GM23338 (cell line): ENCODE measurements at regions not wholly inside any gene's neighbourhood (a gene's known extent, or its start where the extent isn't known, plus 50 kb on each side); places are given as distances from the start of the nearest gene placed in this dataset.

Source experiments
- CTCF ChIP-seq, 2 experiments: fragments of 200-600 bp in 1 of 2; sonication (generic) in 1 of 2; conservative IDR thresholded peaks; 2 replicates each; pipeline versions ENCODE4 v1.5.1 to v1.6.1; 2016 to 2017; ENCODE audit warnings: antibody characterized with exemption in 2 of 2, low read depth in 2 of 2, mild to moderate bottlenecking in 2 of 2, moderate library complexity in 1 of 2
- JUNB ChIP-seq: IDR thresholded peaks from one replicate; pipeline ENCODE4 v1.6.1; 2016; ENCODE audit warnings: antibody characterized with exemption; ENCODE audit not compliant: unreplicated experiment
- POLR2AphosphoS5 ChIP-seq: IDR thresholded peaks from 2 replicates; pipeline ENCODE4 v1.6.1; 2016; ENCODE audit warnings: antibody characterized with exemption, low read depth

GRCh38 chr12:115519359-115519758, 758.1 kb downstream of the MED13L start:
- TF ChIP-seq CTCF (conservative IDR thresholded peaks at IDR 0.05; ENCODE audit: low read depth in 2 of 2): no peak
- no peak for TF ChIP-seq JUNB
- no peak for TF ChIP-seq POLR2AphosphoS5
